Stimulated activated naive B cell treated with anti-CD40 and anti-IgM and Interleukin-4, amounts not matched to agents 10 μg/mL and 1 μg/mL and 100 μg/mL, for 72 hours (primary cell): ENCODE measurements at regions not wholly inside any gene's neighbourhood (a gene's known extent, or its start where the extent isn't known, plus 50 kb on each side); places are given as distances from the start of the nearest gene placed in this dataset.

Source experiments
- ATAC-seq, 2 donors: fragments of 150-1000 bp; cut with Tn5 transposase; replicated peaks; 2 replicates each; pipeline ENCODE4 v1.10.0; 2021; ENCODE audit warnings: moderate library complexity in 1 of 2
- DNase-seq: peaks from one replicate; pipeline ENCODE4 v3.0.0; 2021
- H3K27ac Mint-ChIP-seq: one replicate; pipeline ENCODE4 v1.8.0; 2022; ENCODE audit warnings: mild to moderate bottlenecking, mixed read lengths
- H3K27me3 Mint-ChIP-seq, 2 donors: one replicate each; pipeline ENCODE4 v1.8.0; 2022; ENCODE audit warnings: mixed read lengths in 2 of 2
- H3K36me3 Mint-ChIP-seq, 2 donors: one replicate each; pipeline ENCODE4 v1.8.0; 2022; ENCODE audit warnings: mixed read lengths in 2 of 2, mild to moderate bottlenecking in 1 of 2
- H3K4me1 Mint-ChIP-seq, 2 donors: one replicate each; pipeline ENCODE4 v1.8.0; 2022; ENCODE audit warnings: mixed read lengths in 2 of 2, mild to moderate bottlenecking in 1 of 2
- H3K4me3 Mint-ChIP-seq, 2 donors: one replicate each; pipeline ENCODE4 v1.8.0; 2022; ENCODE audit warnings: mild to moderate bottlenecking in 2 of 2, mixed read lengths in 2 of 2, moderate library complexity in 1 of 2
- H3K9me3 Mint-ChIP-seq, 2 donors: one replicate each; pipeline ENCODE4 v1.8.0; 2022; ENCODE audit warnings: mixed read lengths in 2 of 2, mild to moderate bottlenecking in 1 of 2

- peaks cover 8 to 12% of the 10 kb centered on the region in 2 donors for H3K36me3 Mint-ChIP-seq
- ATAC-seq (no peak), DNase-seq (no peak)
- H3K4me1 Mint-ChIP-seq, result peaks cover 0 to 3% of the 10 kb centered on the region in 2 donors
- peaks cover 25 to 28% of the 10 kb centered on the region in 2 donors for H3K9me3 Mint-ChIP-seq
- no peak overlapping the region for H3K4me3 Mint-ChIP-seq
- peaks cover 0 to 5% of the 10 kb centered on the region in 2 donors for H3K27me3 Mint-ChIP-seq
- no peak overlapping the region for H3K27ac Mint-ChIP-seq
Measured at GRCh38 chr14:101200650-101201516, 297.4 kb upstream of the RTL1 start.

GRCh38 chr14:101201535-101202151 lies 298.1 kb upstream of the RTL1 start:
- no peak for ATAC-seq

DNA sequence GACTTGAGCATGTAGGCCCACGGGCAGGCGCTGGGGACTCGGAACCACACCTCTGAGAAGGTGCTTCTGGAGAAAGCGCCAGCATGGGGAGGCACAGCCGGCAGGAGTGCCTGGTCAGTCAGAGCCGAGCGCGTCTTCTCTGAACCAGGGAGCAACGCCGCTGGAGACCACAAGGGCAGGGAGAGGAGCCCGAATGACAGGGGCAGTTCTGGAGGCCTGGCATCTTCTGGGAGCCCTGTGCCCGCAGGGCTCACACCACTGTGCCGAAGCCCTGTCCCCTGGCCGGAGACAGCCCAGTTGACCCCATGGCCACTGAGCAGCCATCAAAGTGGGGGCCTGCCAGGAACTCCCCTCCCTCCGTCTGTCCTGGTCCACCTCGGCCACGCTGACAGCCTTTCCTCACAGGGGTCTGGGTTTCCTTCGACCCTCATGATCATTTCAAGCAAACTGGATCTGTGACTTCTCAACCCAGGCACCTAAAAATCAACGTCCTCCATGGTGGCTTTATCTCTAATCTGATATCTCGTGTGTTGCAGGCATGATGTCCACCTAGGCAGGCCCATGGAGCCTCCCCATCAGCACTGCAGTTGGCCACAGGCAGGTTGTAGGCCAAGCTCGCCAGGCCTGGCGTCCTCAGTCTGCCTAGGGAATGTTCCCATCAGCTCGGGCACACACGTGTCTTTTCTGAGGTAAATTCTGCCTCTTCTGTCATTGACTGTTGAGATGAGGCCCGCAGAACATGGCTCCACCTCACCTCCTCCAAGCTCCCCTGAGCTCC lies 299.3 kb upstream of the RTL1 start:
- Mint-ChIP-seq H3K4me1 (peaks cover 0 to 3% of the 10 kb centered on the region in 2 donors), H3K4me3 (no peak overlapping the region), H3K27ac (no peak overlapping the region), H3K9me3 (peaks cover 35 to 42% of the 10 kb centered on the region in 2 donors), H3K36me3 (peaks cover 8 to 14% of the 10 kb centered on the region in 2 donors), H3K27me3 (peaks cover 0 to 5% of the 10 kb centered on the region in 2 donors)
- DNase-seq (no peak), ATAC-seq (no peak)

More at GRCh38 chr14:101201535-101202151, 298.1 kb upstream of the RTL1 start:
- H3K4me3 Mint-ChIP-seq, result no peak overlapping the region
- peaks cover 0 to 3% of the 10 kb centered on the region in 2 donors for H3K4me1 Mint-ChIP-seq
- no peak for DNase-seq
- no peak overlapping the region for H3K27ac Mint-ChIP-seq
- peaks cover 0 to 5% of the 10 kb centered on the region in 2 donors for H3K27me3 Mint-ChIP-seq
- peaks cover 8 to 12% of the 10 kb centered on the region in 2 donors for H3K36me3 Mint-ChIP-seq
- H3K9me3 Mint-ChIP-seq, result peaks cover 30 to 33% of the 10 kb centered on the region in 2 donors

DNA sequence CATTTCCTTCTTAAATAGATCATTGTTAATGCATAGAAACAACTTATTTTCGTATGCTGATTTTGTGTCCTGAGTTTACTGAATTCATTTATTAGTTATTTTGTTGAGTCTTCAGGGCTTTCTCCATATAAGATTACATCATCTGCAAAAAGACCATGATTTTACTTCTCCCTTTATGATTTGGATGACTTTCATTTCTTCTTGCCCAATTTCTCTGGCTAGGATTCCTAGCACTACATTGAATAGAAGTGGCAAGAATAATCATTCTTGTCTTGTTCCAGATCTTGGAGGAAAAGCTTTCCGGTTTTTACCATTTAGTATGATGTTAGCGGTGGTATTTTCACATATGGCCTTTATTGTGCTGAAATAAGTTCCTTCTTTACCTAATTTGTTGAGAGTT lies 303.0 kb upstream of the RTL1 start:
- DNase-seq (no peak), ATAC-seq (no peak)
- Mint-ChIP-seq H3K27me3 (no peaks in the 10 kb centered on the region), H3K4me1 (no peaks in the 10 kb centered on the region), H3K27ac (no peak overlapping the region), H3K4me3 (no peak overlapping the region), H3K9me3 (peaks cover 44 to 58% of the 10 kb centered on the region in 2 donors), H3K36me3 (peaks cover 8 to 18% of the 10 kb centered on the region in 2 donors)

DNA sequence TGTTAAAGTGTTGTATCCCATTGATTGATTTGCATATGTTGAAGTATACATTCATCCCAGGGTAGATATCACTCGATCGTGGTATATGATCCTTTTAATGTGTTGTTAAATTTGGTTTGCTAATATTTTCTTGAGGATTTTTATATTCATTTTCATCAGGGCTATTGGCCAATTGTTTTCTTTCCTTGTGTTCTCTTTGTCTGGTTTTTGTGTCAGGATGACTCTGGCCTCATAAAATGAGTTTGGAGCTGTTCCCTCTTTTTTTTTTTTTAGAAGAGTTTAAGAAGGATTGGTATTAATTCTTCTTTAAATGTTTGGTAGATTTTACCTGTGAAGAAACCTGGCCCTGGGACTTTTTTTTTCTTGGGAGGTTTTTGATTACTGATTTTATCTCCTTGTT lies 303.5 kb upstream of the RTL1 start:
- no peak for DNase-seq
- H3K36me3 Mint-ChIP-seq, result peaks cover 10 to 21% of the 10 kb centered on the region in 2 donors
- H3K4me3 Mint-ChIP-seq, result no peak overlapping the region
- peaks cover 47 to 61% of the 10 kb centered on the region in 2 donors for H3K9me3 Mint-ChIP-seq
- no peak for ATAC-seq
- peaks cover 0 to 2% of the 10 kb centered on the region in 2 donors for H3K27me3 Mint-ChIP-seq
- no peak overlapping the region for H3K27ac Mint-ChIP-seq
- H3K4me1 Mint-ChIP-seq, result no peaks in the 10 kb centered on the region

GRCh38 chr14:101207897-101208296 lies 304.4 kb upstream of the RTL1 start:
- Mint-ChIP-seq H3K36me3 (peaks cover 11 to 23% of the 10 kb centered on the region in 2 donors), H3K4me3 (no peak overlapping the region), H3K9me3 (peaks cover 48 to 63% of the 10 kb centered on the region in 2 donors), H3K4me1 (no peaks in the 10 kb centered on the region), H3K27ac (no peak overlapping the region), H3K27me3 (peaks cover 0 to 4% of the 10 kb centered on the region in 2 donors)
- ATAC-seq (no peak), DNase-seq (no peak)

DNA sequence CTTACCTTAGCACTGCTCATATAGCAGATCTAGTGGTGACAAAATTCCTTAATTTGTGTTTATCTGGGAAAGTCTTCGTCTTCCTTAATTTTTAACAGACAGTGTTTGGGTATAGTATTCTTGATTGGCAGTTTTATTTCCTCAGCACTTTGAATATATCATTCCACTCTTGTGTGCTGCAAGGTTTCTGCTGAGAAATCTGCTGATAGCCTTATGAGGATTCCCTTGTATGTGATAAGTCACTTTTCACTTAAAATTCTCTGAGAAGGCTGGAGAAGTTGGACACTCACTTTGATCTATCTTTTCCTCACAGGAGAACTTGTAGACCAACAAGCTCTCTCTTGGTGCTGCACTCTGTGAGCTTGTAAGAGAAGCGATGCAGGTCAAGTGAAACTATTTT lies 306.1 kb upstream of the RTL1 start:
- peaks cover 0 to 4% of the 10 kb centered on the region in 2 donors for H3K27me3 Mint-ChIP-seq
- peaks cover 41 to 52% of the 10 kb centered on the region in 2 donors for H3K9me3 Mint-ChIP-seq
- H3K4me3 Mint-ChIP-seq, result no peak overlapping the region
- ATAC-seq (no peak), DNase-seq (no peak)
- no peak overlapping the region for H3K27ac Mint-ChIP-seq
- H3K4me1 Mint-ChIP-seq, result no peaks in the 10 kb centered on the region
- peaks cover 10 to 18% of the 10 kb centered on the region in 2 donors for H3K36me3 Mint-ChIP-seq

DNA sequence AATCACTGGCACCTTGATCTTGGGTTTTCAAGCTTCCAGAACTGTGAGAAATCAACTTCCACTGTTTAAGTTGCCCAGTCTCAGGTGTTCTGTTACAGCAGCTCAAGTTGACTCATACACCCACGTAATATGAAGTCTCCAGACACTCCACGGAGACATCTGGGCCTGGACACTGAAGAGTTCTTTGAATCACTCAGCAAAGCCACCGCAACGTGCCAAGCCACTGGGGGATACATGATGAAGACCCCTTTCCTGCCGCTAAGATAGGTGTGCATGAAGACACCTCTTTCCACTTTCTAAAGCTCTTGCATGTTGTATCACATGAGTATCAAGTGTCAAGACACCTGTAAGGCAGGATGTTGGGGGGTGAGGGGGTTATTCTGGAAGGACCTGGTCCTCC lies 311.7 kb upstream of the RTL1 start:
- no peak overlapping the region for H3K4me3 Mint-ChIP-seq
- no peak for DNase-seq
- ATAC-seq, result no peak
- H3K27ac Mint-ChIP-seq, result no peak overlapping the region
- no peaks in the 10 kb centered on the region for H3K4me1 Mint-ChIP-seq
- H3K27me3 Mint-ChIP-seq, result peaks cover 0 to 7% of the 10 kb centered on the region in 2 donors
- peaks cover 7 to 8% of the 10 kb centered on the region in 2 donors for H3K36me3 Mint-ChIP-seq
- H3K9me3 Mint-ChIP-seq, result peaks cover 18% of the 10 kb centered on the region in 2 donors

- H3K4me3 Mint-ChIP-seq, result no peak overlapping the region
- DNase-seq, result no peak
- peaks cover 0 to 8% of the 10 kb centered on the region in 2 donors for H3K27me3 Mint-ChIP-seq
- H3K27ac Mint-ChIP-seq, result no peak overlapping the region
- ATAC-seq, result no peak
- peaks cover 14 to 18% of the 10 kb centered on the region in 2 donors for H3K9me3 Mint-ChIP-seq
- H3K36me3 Mint-ChIP-seq, result peaks cover 8% of the 10 kb centered on the region in 2 donors
- H3K4me1 Mint-ChIP-seq, result no peaks in the 10 kb centered on the region
Measured at GRCh38 chr14:101215927-101216326, 312.4 kb upstream of the RTL1 start.

GRCh38 chr14:101216366-101217079 lies 313.0 kb upstream of the RTL1 start:
- no peaks in the 10 kb centered on the region for H3K4me1 Mint-ChIP-seq
- H3K27me3 Mint-ChIP-seq, result peaks cover 0 to 8% of the 10 kb centered on the region in 2 donors
- no peak overlapping the region for H3K4me3 Mint-ChIP-seq
- H3K36me3 Mint-ChIP-seq, result peaks cover 8% of the 10 kb centered on the region in 2 donors
- DNase-seq, result no peak
- ATAC-seq, result no peak
- H3K9me3 Mint-ChIP-seq, result peaks cover 17 to 18% of the 10 kb centered on the region in 2 donors
- no peak overlapping the region for H3K27ac Mint-ChIP-seq

DNA sequence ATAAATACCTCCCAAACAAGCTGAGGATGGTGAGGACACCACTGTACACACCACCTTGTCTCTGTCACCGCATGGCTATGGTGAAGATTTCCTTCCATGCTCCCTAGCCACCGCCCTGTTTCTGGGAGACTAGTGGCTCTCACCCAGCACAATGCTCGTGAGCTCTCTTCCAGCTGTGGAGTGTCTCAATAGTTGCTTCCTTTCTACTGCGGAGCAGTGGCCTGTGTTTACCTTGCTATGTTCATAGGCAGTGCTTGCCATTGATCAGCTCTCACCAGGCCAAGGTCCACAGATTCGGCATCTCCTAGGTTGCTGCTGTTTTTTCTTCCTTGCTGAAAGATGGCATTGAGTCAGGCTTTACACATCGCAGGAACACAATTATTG lies 313.6 kb upstream of the RTL1 start:
- Mint-ChIP-seq H3K36me3 (peaks cover 5 to 6% of the 10 kb centered on the region in 2 donors), H3K4me1 (no peaks in the 10 kb centered on the region), H3K27ac (no peak overlapping the region)

GRCh38 chr14:101217616-101218371 lies 314.3 kb upstream of the RTL1 start:
- peaks cover 3 to 5% of the 10 kb centered on the region in 2 donors for H3K36me3 Mint-ChIP-seq
- ATAC-seq, result no peak
- H3K27me3 Mint-ChIP-seq, result peaks cover 0 to 4% of the 10 kb centered on the region in 2 donors
- peaks cover 12 to 17% of the 10 kb centered on the region in 2 donors for H3K9me3 Mint-ChIP-seq
- H3K4me1 Mint-ChIP-seq, result no peaks in the 10 kb centered on the region
- DNase-seq, result no peak
- no peak overlapping the region for H3K27ac Mint-ChIP-seq
- no peak overlapping the region for H3K4me3 Mint-ChIP-seq

More for the DNA sequence above, 313.6 kb upstream of the RTL1 start:
- Mint-ChIP-seq H3K27me3 (peaks cover 0 to 6% of the 10 kb centered on the region in 2 donors), H3K4me3 (no peak overlapping the region), H3K9me3 (peaks cover 15 to 18% of the 10 kb centered on the region in 2 donors)
- DNase-seq, result no peak
- ATAC-seq, result no peak
